IMR-90 (cell line): ENCODE measurements at regions not wholly inside any gene's neighbourhood (a gene's known extent, or its start where the extent isn't known, plus 50 kb on each side); places are given as distances from the start of the nearest gene placed in this dataset.

ENCODE experiments used
- ATAC-seq: fragments of 200-7000 bp; cut with Tn5 transposase; 2 replicates; pipeline ENCODE4 v1.9.1; 2020; ENCODE audit warnings: low read depth, mild to moderate bottlenecking, moderate library complexity
- BruUV-seq: library from RNA; stranded (reverse); fragments of 400-500 nt; replicated peaks from 2 replicates; lab custom pipeline; 2021; lab: Mats Ljungman, UMichigan
- CTCF ChIA-PET: fragments of 300-600 bp; formaldehyde crosslinking; extraction: SDS; loops from one replicate; lab custom pipeline; 2021; ENCODE audit warnings: antibody characterized with exemption; lab: Yijun Ruan, JAX
- POLR2A ChIA-PET: fragments of 300-600 bp; sonication (Branson Sonifier 250); formaldehyde crosslinking; loops from one replicate; lab custom pipeline; 2022; ENCODE audit warnings: antibody characterized with exemption; ENCODE audit not compliant: unreplicated experiment; lab: Charles Lee
- DNase-seq: peaks from one replicate; pipeline ENCODE4 v3.0.0; 2013
- H2AFZ ChIP-seq: replicated peaks from 2 replicates; pipeline ENCODE3; 2013; ENCODE audit warnings: low read length, mild to moderate bottlenecking; ENCODE audit not compliant: poor library complexity
- H2AK5ac ChIP-seq: 2 replicates; pipeline ENCODE4 v1.6.1; 2013; ENCODE audit warnings: low read depth, low read length, inconsistent platforms
- H2AK9ac ChIP-seq: replicated peaks from 2 replicates; pipeline ENCODE3; 2013; ENCODE audit warnings: mild to moderate bottlenecking, low read depth, low read length, moderate library complexity; ENCODE audit not compliant: poor library complexity
- H2BK120ac ChIP-seq: 2 replicates; pipeline ENCODE4 v1.6.1; 2013; ENCODE audit warnings: low read depth, low read length, inconsistent platforms
- H2BK15ac ChIP-seq: 3 replicates; pipeline ENCODE4 v1.6.1; 2013; ENCODE audit warnings: low read depth, low read length, inconsistent platforms
- H2BK20ac ChIP-seq: 2 replicates; pipeline ENCODE4 v1.6.1; 2013; ENCODE audit warnings: low read depth, mild to moderate bottlenecking, inconsistent platforms, low read length, moderate library complexity
- H2BK5ac ChIP-seq: 2 replicates; pipeline ENCODE4 v1.6.1; 2013; ENCODE audit warnings: mild to moderate bottlenecking, low read depth, low read length, inconsistent platforms; ENCODE audit not compliant: poor library complexity, severe bottlenecking
- H3K14ac ChIP-seq: replicated peaks from 2 replicates; pipeline ENCODE4 v1.6.1; 2013; ENCODE audit warnings: low read depth, low read length, inconsistent platforms
- H3K18ac ChIP-seq: 2 replicates; pipeline ENCODE4 v1.6.1; 2013; ENCODE audit warnings: low read depth, low read length, control low read depth
- H3K23ac ChIP-seq: 2 replicates; pipeline ENCODE4 v1.6.1; 2013; ENCODE audit warnings: low read depth, low read length, inconsistent platforms
- H3K27ac ChIP-seq: 2 replicates; pipeline ENCODE4 v1.5.1; 2013; ENCODE audit warnings: mild to moderate bottlenecking, control low read depth, low read length; ENCODE audit not compliant: insufficient read depth
- H3K27me3 ChIP-seq: 2 replicates; pipeline ENCODE4 v1.6.1; 2013; ENCODE audit warnings: low read length; ENCODE audit not compliant: control insufficient read depth, insufficient read depth
- H3K36me3 ChIP-seq: 2 replicates; pipeline ENCODE4 v1.6.1; 2013; ENCODE audit warnings: low read length, mixed read lengths; ENCODE audit not compliant: control insufficient read depth, insufficient read depth
- H3K4ac ChIP-seq: 2 replicates; pipeline ENCODE4 v1.6.1; 2013; ENCODE audit warnings: low read depth, low read length, inconsistent platforms
- H3K4me1 ChIP-seq: 2 replicates; pipeline ENCODE4 v1.6.1; 2013; ENCODE audit warnings: low read length, mixed read lengths; ENCODE audit not compliant: control insufficient read depth, insufficient read depth
- H3K4me2 ChIP-seq: 2 replicates; pipeline ENCODE4 v1.6.1; 2013; ENCODE audit warnings: low read depth, mild to moderate bottlenecking, control low read depth, low read length, moderate library complexity
- H3K4me3 ChIP-seq: 2 replicates; pipeline ENCODE4 v1.5.1; 2013; ENCODE audit warnings: low read depth, mild to moderate bottlenecking, control low read depth, low read length, moderate library complexity; ENCODE audit not compliant: insufficient read depth
- H3K56ac ChIP-seq: 2 replicates; pipeline ENCODE4 v1.6.1; 2013; ENCODE audit warnings: low read length, inconsistent platforms; ENCODE audit not compliant: insufficient read depth; ENCODE audit errors: extremely low read depth
- H3K79me1 ChIP-seq, 2 experiments: 2 replicates each; pipeline ENCODE4 v1.6.1; 2013; ENCODE audit warnings: low read length in 2 of 2, inconsistent platforms in 1 of 2, low read depth in 1 of 2
- H3K9ac ChIP-seq: 2 replicates; pipeline ENCODE4 v1.6.1; 2013; ENCODE audit warnings: low read depth, low read length, control low read depth
- H3K9me1 ChIP-seq: 2 replicates; pipeline ENCODE4 v1.6.1; 2013; ENCODE audit warnings: low read length, inconsistent platforms; ENCODE audit not compliant: insufficient read depth
- H3K9me3 ChIP-seq: 2 replicates; pipeline ENCODE4 v1.6.1; 2013; ENCODE audit warnings: low read length; ENCODE audit not compliant: control insufficient read depth, insufficient read depth
- H4K20me1 ChIP-seq: 2 replicates; pipeline ENCODE4 v1.6.1; 2013; ENCODE audit warnings: low read length, inconsistent platforms; ENCODE audit not compliant: insufficient read depth
- H4K5ac ChIP-seq: 2 replicates; pipeline ENCODE4 v1.6.1; 2013; ENCODE audit warnings: mild to moderate bottlenecking, low read depth, low read length, control low read depth
- H4K8ac ChIP-seq, 2 experiments: 2 replicates each; pipeline ENCODE4 v1.6.1; 2013; ENCODE audit warnings: low read depth in 2 of 2, low read length in 2 of 2, control low read depth in 1 of 2, inconsistent platforms in 1 of 2
- H4K91ac ChIP-seq: 2 replicates; pipeline ENCODE4 v1.6.1; 2013; ENCODE audit warnings: low read depth, low read length, inconsistent platforms; ENCODE audit not compliant: insufficient read depth
- FOS ChIP-seq: fragments of 150-350 bp; IDR thresholded peaks from 2 replicates; pipeline ENCODE4 v1.6.1; 2016; ENCODE audit warnings: low read depth, low read length
- MAFK ChIP-seq: IDR thresholded peaks from 2 replicates; pipeline ENCODE4 v1.6.1; 2012; ENCODE audit warnings: low read depth, low read length, improper control_type of control experiment
- MAZ ChIP-seq: IDR thresholded peaks from 2 replicates; pipeline ENCODE4 v1.6.1; 2012; ENCODE audit warnings: low read depth, mild to moderate bottlenecking, low read length, improper control_type of control experiment, moderate library complexity, borderline replicate concordance
- MXI1 ChIP-seq: IDR thresholded peaks from 2 replicates; pipeline ENCODE4 v1.6.1; 2012; ENCODE audit warnings: low read depth, mild to moderate bottlenecking, low read length, moderate library complexity, borderline replicate concordance
- NFE2L2 ChIP-seq: fragments of 150-350 bp; IDR thresholded peaks from 2 replicates; pipeline ENCODE4 v1.6.1; 2016; ENCODE audit warnings: low read depth, mild to moderate bottlenecking, low read length
- POLR2A ChIP-seq: IDR thresholded peaks from 2 replicates; pipeline ENCODE4 v1.6.1; 2012; ENCODE audit warnings: mild to moderate bottlenecking, low read depth, low read length
- RCOR1 ChIP-seq: IDR thresholded peaks from 2 replicates; pipeline ENCODE4 v1.6.1; 2012; ENCODE audit warnings: mild to moderate bottlenecking, low read length, improper control_type of control experiment; ENCODE audit not compliant: insufficient replicate concordance
- SMC3 ChIP-seq: fragments of 150-350 bp; IDR thresholded peaks from 2 replicates; pipeline ENCODE4 v1.6.1; 2016; ENCODE audit warnings: low read depth, mild to moderate bottlenecking, antibody characterized with exemption, low read length, moderate library complexity
- WGBS, 2 experiments: methylation state at CpG; one replicate each; pipeline versions ENCODE4 v1.1.5 to v1.1.7; 2013; ENCODE audit warnings: missing lambda C conversion rate in 2 of 2; ENCODE audit not compliant: insufficient read length in 1 of 2; ENCODE audit errors: extremely low coverage in 2 of 2; 5-methylcytosine and 5-hydroxymethylcytosine counted together
- dilution Hi-C: fragments of 300-500 bp; cut with HindIII; formaldehyde crosslinking; loops from one replicate; pipeline ENCODE4 v1.14.3; 2018; ENCODE audit warnings: low sequenced_read_pairs; ENCODE audit not compliant: unreplicated experiment
- in situ Hi-C: fragments of 300-500 bp; cut with MboI; formaldehyde crosslinking; loops from 3 replicates; pipeline ENCODE4 v1.14.3; 2019; ENCODE audit warnings: low sequenced_read_pairs, inconsistent platforms, mixed read lengths
- intact Hi-C: fragments of 100-400 bp; cut with micrococcal nuclease; formaldehyde crosslinking; loops from 2 replicates; pipeline ENCODE4 v1.10.0; 2022
- TF ChIP-seq, protein P1 (sequence below): fragments of 150-350 bp; IDR thresholded peaks from 2 replicates; pipeline ENCODE4 v1.6.1; 2017; ENCODE audit warnings: mild to moderate bottlenecking, antibody characterized with exemption, low read length, low read depth
- TF ChIP-seq, protein P2 (sequence below): fragments of 150-350 bp; IDR thresholded peaks from 2 replicates; pipeline ENCODE4 v1.6.1; 2016; ENCODE audit warnings: low read depth, mild to moderate bottlenecking, low read length, moderate library complexity, borderline replicate concordance

DNA sequence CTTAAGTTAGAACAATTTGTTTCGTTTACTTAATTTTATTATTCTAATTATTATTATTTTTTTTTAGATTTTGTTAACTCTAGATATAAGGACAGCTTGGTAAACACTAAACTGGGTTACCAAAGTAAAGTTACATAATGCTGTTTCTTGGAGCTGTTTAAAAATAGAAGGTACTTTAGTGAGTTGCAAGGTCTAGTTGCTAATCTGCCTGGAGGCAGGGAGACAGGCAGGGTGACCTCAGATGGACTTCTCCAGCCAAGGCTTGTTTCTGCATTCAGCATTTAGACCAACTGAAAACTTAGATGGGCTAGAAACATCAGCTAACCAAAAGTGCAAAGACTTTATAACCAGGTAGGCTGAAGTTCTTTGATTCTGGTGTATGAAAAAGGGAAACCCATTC, 336.4 kb upstream of the GRM7 start:
- H4K8ac ChIP-seq, result no peak overlapping the region
- BruUV-seq, result no TSS peak
- H2BK15ac ChIP-seq, result no peak overlapping the region
- H4K20me1 ChIP-seq, result no peaks in the 10 kb centered on the region
- ChIA-PET CTCF (no interaction called here), POLR2A (no interaction called here)
- H2AFZ ChIP-seq, result no peak overlapping the region
- no peak overlapping the region for H3K4me2 ChIP-seq
- no peak overlapping the region for H2BK120ac ChIP-seq
- no peak overlapping the region for H4K91ac ChIP-seq
- H3K27ac ChIP-seq, result no peak overlapping the region
- H3K14ac ChIP-seq, result no peak overlapping the region
- H3K9ac ChIP-seq, result no peak overlapping the region
- H2AK5ac ChIP-seq, result no peak overlapping the region
- H2BK20ac ChIP-seq, result no peak overlapping the region
- no peak for DNase-seq
- H4K5ac ChIP-seq, result no peak overlapping the region
- no peaks in the 10 kb centered on the region for H3K4me1 ChIP-seq
- H3K36me3 ChIP-seq, result no peaks in the 10 kb centered on the region
- no peak overlapping the region for H2BK5ac ChIP-seq
- no CpG with 5 or more reads among the region's 1 CpG for WGBS, 2 experiments
- in situ Hi-C loops (no loop called here), dilution Hi-C loops (no loop called here), intact Hi-C loops (no loop called here)
- H2AK9ac ChIP-seq, result no peak overlapping the region
- TF ChIP-seq POLR2A (no peak), MAFK (no peak), MAZ (no peak), RCOR1 (no peak), FOS (no peak), NFE2L2 (no peak), MXI1 (no peak), SMC3 (no peak)
- TF ChIP-seq, protein P1, sequence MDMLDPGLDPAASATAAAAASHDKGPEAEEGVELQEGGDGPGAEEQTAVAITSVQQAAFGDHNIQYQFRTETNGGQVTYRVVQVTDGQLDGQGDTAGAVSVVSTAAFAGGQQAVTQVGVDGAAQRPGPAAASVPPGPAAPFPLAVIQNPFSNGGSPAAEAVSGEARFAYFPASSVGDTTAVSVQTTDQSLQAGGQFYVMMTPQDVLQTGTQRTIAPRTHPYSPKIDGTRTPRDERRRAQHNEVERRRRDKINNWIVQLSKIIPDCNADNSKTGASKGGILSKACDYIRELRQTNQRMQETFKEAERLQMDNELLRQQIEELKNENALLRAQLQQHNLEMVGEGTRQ, result no peak
- TF ChIP-seq, protein P2, sequence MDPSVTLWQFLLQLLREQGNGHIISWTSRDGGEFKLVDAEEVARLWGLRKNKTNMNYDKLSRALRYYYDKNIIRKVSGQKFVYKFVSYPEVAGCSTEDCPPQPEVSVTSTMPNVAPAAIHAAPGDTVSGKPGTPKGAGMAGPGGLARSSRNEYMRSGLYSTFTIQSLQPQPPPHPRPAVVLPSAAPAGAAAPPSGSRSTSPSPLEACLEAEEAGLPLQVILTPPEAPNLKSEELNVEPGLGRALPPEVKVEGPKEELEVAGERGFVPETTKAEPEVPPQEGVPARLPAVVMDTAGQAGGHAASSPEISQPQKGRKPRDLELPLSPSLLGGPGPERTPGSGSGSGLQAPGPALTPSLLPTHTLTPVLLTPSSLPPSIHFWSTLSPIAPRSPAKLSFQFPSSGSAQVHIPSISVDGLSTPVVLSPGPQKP, result no peak
- H3K4me3 ChIP-seq, result no peak overlapping the region
- H3K23ac ChIP-seq, result no peak overlapping the region
- H3K79me1 ChIP-seq, result no peaks in the 10 kb centered on the region
- H3K9me3 ChIP-seq, result peaks cover 10% of the 10 kb centered on the region
- H3K27me3 ChIP-seq, result no peaks in the 10 kb centered on the region
- H3K9me1 ChIP-seq, result no peaks in the 10 kb centered on the region
- no peak overlapping the region for H3K56ac ChIP-seq
- no peak overlapping the region for H3K18ac ChIP-seq
- ATAC-seq, result no peak
- H3K4ac ChIP-seq, result no peak overlapping the region
